Psoas muscle (tissue), 7 donors: ENCODE measurements at regions not wholly inside any gene's neighbourhood (a gene's known extent, or its start where the extent isn't known, plus 50 kb on each side); places are given as distances from the start of the nearest gene placed in this dataset.

Experiments
- ATAC-seq, 4 donors: fragments of 200-7000 bp; cut with Tn5 transposase; one replicate each; pipeline ENCODE4 v1.9.1; 2020; ENCODE audit warnings: moderate library complexity in 3 of 4, mild to moderate bottlenecking in 2 of 4
- DNase-seq, 2 donors: peaks; one replicate each; pipeline ENCODE4 v3.0.0-alpha.2; 2020
- H3K27ac ChIP-seq: fragments of 200-600 bp; one replicate; pipeline ENCODE4 v1.8.0; 2022
- H3K27me3 ChIP-seq, 3 donors: fragments of 200-600 bp in 1 of 3; one replicate each; pipeline versions ENCODE4 v1.6.1 to v1.8.0; 2013 to 2022; ENCODE audit warnings: low read length in 2 of 3, mild to moderate bottlenecking in 2 of 3, moderate library complexity in 1 of 3; ENCODE audit not compliant: insufficient read depth in 3 of 3
- H3K36me3 ChIP-seq, 2 donors: fragments of 200-600 bp in 1 of 2; one replicate each; pipeline versions ENCODE4 v1.6.1 to v1.8.0; 2013 to 2022; ENCODE audit warnings: low read depth in 1 of 2, mild to moderate bottlenecking in 1 of 2, moderate library complexity in 1 of 2; ENCODE audit not compliant: insufficient read depth in 1 of 2
- H3K4me1 ChIP-seq: fragments of 200-600 bp; one replicate; pipeline ENCODE4 v1.8.0; 2022
- H3K4me3 ChIP-seq: fragments of 200-600 bp; one replicate; pipeline ENCODE4 v1.8.0; 2022; ENCODE audit warnings: mild to moderate bottlenecking
- H3K9me3 ChIP-seq: fragments of 200-600 bp; one replicate; pipeline ENCODE4 v1.8.0; 2022
- CTCF ChIP-seq: fragments of 200-600 bp; IDR thresholded peaks from one replicate; pipeline ENCODE4 v1.8.0; 2022; ENCODE audit warnings: antibody characterized with exemption
- WGBS, 3 donors: extraction: QIAGEN DNeasy Blood & Tissue Kit; methylation state at CpG; one replicate each; pipeline versions ENCODE4 v1.1.6 to v1.1.7; 2013; 5-methylcytosine and 5-hydroxymethylcytosine counted together
- intact Hi-C, 2 donors: fragments of 100-400 bp; cut with DNase I; formaldehyde crosslinking; loops; one replicate each; pipeline versions ENCODE4 v1.11.0 to v1.14.2; 2022
- donor health status: healthy with polysubstance abuse.
- donor health status: DM: no; HTN: no; CAD: no; lungs with moderate emphysema.
- donor health status: Bipolar disorder and iron deficiency.
- donor health status: healthy.
- donor health status: DM: yes; HTN: yes; CAD: no.
- donor health status: DM: no; HTN: no; CAD: no.
- donor health status: DM: yes; HTN: yes; CAD: no.

GRCh38 chr13:21902709-21903098, 231.8 kb downstream of the FGF9 start:
- H3K9me3 ChIP-seq = no peaks in the 10 kb centered on the region
- H3K27ac ChIP-seq = no peak overlapping the region
- no peaks in the 10 kb centered on the region for H3K36me3 ChIP-seq
- DNase-seq (no peak), ATAC-seq (no peak)
- no peaks in the 10 kb centered on the region for H3K4me1 ChIP-seq
- TF ChIP-seq CTCF = no peak
- WGBS, 3 donors = 48 to 52% (median 51%) methylated on average over 8 of the region's 8 CpGs
- no peaks in the 10 kb centered on the region for H3K27me3 ChIP-seq
- H3K4me3 ChIP-seq = no peak overlapping the region
- intact Hi-C loops = no loop called here

- ATAC-seq = no peak
- no peaks in the 10 kb centered on the region for H3K9me3 ChIP-seq
- no peak overlapping the region for H3K27ac ChIP-seq
- no peak overlapping the region for H3K4me3 ChIP-seq
- no peak for DNase-seq
- no peak for TF ChIP-seq CTCF
- no peaks in the 10 kb centered on the region for H3K36me3 ChIP-seq
- H3K27me3 ChIP-seq = no peaks in the 10 kb centered on the region
- WGBS, 3 donors = 46 to 70% (median 61%) methylated on average over 5 of the region's 5 CpGs
- intact Hi-C loops = no loop called here
- H3K4me1 ChIP-seq = no peaks in the 10 kb centered on the region
Observed at GRCh38 chr13:21905486-21905885, 234.6 kb downstream of the FGF9 start.

GRCh38 chr13:21909331-21909730, 238.5 kb downstream of the FGF9 start:
- no peak for TF ChIP-seq CTCF
- DNase-seq = no peak
- intact Hi-C loops = no loop called here

GRCh38 chr13:21910546-21910945, 239.7 kb downstream of the FGF9 start:
- Histone ChIP-seq H3K4me1 (no peaks in the 10 kb centered on the region), H3K27me3 (no peaks in the 10 kb centered on the region), H3K27ac (no peak overlapping the region), H3K9me3 (no peaks in the 10 kb centered on the region), H3K4me3 (no peak overlapping the region), H3K36me3 (no peaks in the 10 kb centered on the region)
- ATAC-seq (no peak), DNase-seq (no peak)
- TF ChIP-seq CTCF = no peak
- intact Hi-C loops = no loop called here
- WGBS, 3 donors = 82 to 88% (median 83%) methylated on average over 6 of the region's 6 CpGs

More at GRCh38 chr13:21909331-21909730, 238.5 kb downstream of the FGF9 start:
- Histone ChIP-seq H3K27me3 (no peaks in the 10 kb centered on the region), H3K4me3 (no peak overlapping the region), H3K9me3 (no peaks in the 10 kb centered on the region), H3K27ac (no peak overlapping the region), H3K4me1 (no peaks in the 10 kb centered on the region), H3K36me3 (no peaks in the 10 kb centered on the region)
- WGBS, 3 donors = 61 to 67% (median 64%) methylated on average over 7 of the region's 7 CpGs
- no peak for ATAC-seq

GRCh38 chr13:21911646-21912298, 240.9 kb downstream of the FGF9 start:
- Histone ChIP-seq H3K4me3 (no peak overlapping the region), H3K27me3 (no peaks in the 10 kb centered on the region), H3K27ac (no peak overlapping the region), H3K9me3 (no peaks in the 10 kb centered on the region), H3K4me1 (no peaks in the 10 kb centered on the region), H3K36me3 (no peaks in the 10 kb centered on the region)
- no peak for TF ChIP-seq CTCF
- WGBS, 3 donors = 73 to 81% (median 75%) methylated on average over 6 of the region's 6 CpGs
- no peak for ATAC-seq
- intact Hi-C loops = no loop called here
- no peak for DNase-seq
